ENCODE measurements at regions not wholly inside any gene's neighbourhood (a gene's known extent, or its start where the extent isn't known, plus 50 kb on each side); places are given as distances from the start of the nearest gene placed in this dataset.

DNA sequence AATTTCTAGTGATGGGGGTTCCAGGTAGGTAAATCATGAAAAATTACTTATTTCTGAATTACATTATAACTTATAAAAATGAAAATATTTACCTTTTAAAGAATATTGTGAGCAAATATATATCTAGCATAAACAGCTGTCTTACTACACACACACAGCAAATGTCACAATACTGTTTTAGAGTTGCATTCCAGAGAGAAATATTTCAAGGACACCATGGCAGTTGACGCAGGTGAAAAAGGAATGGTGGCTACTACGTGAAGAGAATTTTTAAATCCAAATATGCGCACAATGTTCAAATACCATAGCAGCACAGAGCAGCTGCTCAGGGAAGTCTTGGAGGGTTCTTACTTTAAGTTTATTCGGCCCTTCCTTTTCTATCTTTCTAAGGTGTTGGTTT lies 356.2 kb downstream of the CGGBP1 start:
- TF ChIP-seq CTCF (IDR thresholded peaks at IDR 0.05) = no peak
- TF ChIP-seq POLR2A (IDR thresholded peaks at IDR 0.05) = no peak
